H7 (cell line): ENCODE measurements at regions not wholly inside any gene's neighbourhood (a gene's known extent, or its start where the extent isn't known, plus 50 kb on each side); places are given as distances from the start of the nearest gene placed in this dataset.
"Not testable (repeated sequence)": the region's sequence is repeated elsewhere in the genome, so short reads cannot be mapped to it uniquely, and the experiment has no call there.

Experiments used
- DNase-seq: peaks from one replicate; pipeline ENCODE4 v3.0.0; 2012
- H3K27me3 ChIP-seq: 2 replicates; pipeline ENCODE4 v1.6.0; 2011; ENCODE audit warnings: mild to moderate bottlenecking, low read length; ENCODE audit not compliant: control insufficient read depth, insufficient read depth
- H3K36me3 ChIP-seq: replicated peaks from 2 replicates; pipeline ENCODE4 v1.5.1; 2011; ENCODE audit warnings: low read length; ENCODE audit not compliant: control insufficient read depth, insufficient read depth
- H3K4me3 ChIP-seq: 2 replicates; pipeline ENCODE4 v1.5.1; 2011; ENCODE audit warnings: low read depth, mild to moderate bottlenecking, control low read depth, low read length, moderate library complexity; ENCODE audit not compliant: insufficient read depth

DNA sequence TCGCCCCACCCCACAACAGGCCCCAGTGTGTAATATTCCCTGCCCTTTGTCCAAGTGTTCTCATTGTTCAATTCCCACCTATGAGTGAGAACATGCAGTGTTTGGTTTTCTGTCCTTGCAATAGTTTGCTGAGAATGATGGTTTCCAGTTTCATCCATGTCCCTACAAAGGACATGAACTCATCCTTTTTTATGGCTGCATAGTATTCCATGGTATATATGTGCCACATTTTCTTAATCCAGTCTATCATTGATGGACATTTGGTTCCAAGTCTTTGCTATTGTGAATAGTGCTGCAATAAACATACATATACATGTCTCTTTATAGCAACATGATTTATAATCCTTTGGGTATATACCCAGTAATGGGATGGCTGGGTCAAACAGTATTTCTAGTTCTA is 132.7 kb downstream of the SNX10 start:
- not testable (repeated sequence) for H3K36me3 ChIP-seq, H3K27me3 ChIP-seq, H3K4me3 ChIP-seq, DNase-seq

DNA sequence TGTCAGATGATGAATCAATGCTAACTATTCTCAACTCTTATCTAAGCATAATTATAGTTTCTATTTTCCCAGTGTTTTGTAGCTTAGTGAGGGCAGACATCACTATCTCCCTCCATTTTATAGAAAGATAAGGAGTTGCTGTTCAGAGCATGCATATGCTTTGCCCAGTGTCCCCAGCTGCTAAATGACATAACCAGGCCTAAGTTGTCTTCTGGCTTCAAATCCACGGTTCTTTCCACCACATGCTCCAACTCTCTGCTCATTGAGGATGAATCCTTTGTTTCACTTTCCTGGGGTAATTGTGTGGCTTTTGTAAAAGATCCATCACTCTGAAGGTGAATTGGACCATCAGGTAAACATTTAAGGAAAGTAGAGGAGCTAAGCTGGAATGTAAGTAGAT is 134.0 kb downstream of the SNX10 start:
- Histone ChIP-seq H3K4me3 (no peak overlapping the region), H3K36me3 (no peaks in the 10 kb centered on the region), H3K27me3 (no peaks in the 10 kb centered on the region)
- no peak for DNase-seq

DNA sequence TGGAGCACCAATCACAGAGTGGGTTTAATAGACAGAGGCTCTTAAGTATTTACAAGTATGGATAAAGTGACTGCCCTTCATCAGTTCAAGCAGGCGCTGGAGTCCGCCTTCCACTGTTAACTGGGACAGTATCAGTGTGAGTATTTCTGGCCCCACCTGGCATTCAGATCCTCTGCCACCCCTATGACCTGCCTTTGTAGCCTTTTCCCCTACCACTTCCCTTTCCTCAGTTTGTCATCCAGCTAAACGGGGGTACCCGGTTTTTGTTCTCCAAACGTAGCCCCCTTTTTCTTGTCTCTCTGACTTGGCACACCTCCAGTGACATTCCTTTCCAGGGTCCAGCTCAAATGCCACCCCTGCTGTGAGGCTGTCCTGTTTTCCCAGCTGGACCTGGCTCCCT is 134.4 kb downstream of the SNX10 start:
- Histone ChIP-seq H3K27me3 (no peaks in the 10 kb centered on the region), H3K36me3 (no peaks in the 10 kb centered on the region), H3K4me3 (no peak overlapping the region)
- DNase-seq = no peak

DNA sequence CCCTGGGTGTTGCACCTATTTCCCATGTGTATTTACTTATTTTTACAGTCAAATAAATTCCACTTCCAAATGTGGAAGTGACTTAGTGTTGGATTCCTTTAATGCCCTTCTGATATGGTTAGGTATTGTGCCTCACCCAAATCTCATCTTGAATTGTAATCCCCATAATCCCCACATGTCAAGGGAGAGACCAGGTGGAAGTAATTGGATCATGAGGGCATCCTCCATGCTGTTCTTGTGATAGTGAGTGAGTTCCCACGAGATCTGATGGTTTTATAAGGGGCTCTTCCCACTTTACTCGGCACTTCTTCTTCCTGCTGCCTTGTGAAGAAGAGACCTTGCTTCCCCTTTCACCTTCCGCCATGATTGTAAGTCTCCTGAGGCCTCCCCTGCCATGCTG is 136.9 kb downstream of the SNX10 start:
- DNase-seq = no peak
- H3K27me3 ChIP-seq = no peaks in the 10 kb centered on the region
- no peaks in the 10 kb centered on the region for H3K36me3 ChIP-seq
- no peak overlapping the region for H3K4me3 ChIP-seq

DNA sequence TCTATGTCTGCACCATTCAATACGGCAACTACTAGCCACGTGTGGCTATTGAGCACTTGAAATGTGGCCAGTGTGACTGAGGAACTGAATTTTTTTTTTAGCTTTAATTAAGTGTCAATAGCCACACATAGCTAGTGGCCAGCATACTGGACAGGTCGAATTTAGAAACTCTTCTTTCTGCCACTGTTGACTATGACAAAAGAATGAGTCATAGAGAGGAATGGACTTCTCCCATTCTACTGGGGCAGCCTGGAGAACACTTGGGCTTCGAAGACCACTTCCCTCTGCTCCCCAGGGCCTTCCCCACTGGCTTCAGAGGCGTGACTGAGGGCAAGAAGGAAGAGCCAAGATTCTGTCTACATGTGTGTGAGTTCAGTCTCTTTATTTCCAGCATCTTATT is 137.5 kb downstream of the SNX10 start:
- no peaks in the 10 kb centered on the region for H3K36me3 ChIP-seq
- no peaks in the 10 kb centered on the region for H3K27me3 ChIP-seq
- DNase-seq = no peak
- no peak overlapping the region for H3K4me3 ChIP-seq

DNA sequence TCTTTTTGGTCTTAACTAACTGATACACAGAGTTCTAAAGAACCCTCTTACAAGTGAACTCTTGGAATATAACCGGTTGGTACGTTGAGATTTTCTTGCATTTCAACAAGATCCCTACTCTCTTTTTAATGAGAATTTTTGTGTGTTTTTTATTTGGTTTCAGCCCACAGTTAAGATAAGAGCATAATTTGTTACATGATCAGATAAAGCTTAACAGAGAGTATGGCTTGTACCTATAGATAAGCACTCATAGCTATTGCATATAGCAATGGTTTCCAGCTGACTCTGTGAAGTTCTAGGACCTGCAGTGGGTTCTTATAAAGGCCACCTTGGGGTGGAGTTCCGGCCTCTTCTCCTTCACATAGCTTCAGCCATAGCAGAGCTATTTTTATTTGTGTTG is 143.3 kb downstream of the SNX10 start:
- Histone ChIP-seq H3K4me3 (no peak overlapping the region), H3K27me3 (no peaks in the 10 kb centered on the region), H3K36me3 (no peaks in the 10 kb centered on the region)
- DNase-seq = no peak

DNA sequence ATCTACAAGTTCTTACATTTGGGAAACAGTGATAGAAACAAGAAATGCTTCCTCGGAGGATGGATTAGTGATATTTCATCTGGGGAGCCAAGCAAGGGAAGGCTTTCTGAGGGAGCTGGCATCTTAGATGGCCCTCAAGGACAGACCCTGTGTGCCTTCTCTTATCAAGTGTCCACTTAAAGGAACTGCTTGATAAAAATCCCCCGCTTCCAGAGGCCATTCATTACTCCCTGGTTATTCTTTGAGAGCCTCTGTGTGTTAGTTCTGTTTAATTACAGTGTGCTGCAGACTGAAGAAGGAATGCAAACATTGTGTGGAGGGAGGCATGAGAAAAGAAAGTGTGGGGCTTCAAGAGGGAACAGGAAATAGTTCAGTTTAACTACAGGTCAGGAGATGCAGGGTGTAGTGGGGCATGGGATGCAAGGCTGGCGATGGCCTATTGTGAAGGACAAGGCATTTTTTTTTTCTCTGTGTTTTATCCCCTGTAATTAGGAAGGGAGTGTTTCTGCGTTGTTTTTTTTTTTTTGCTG is 145.4 kb downstream of the SNX10 start:
- Histone ChIP-seq H3K4me3 (no peak overlapping the region), H3K36me3 (no peaks in the 10 kb centered on the region), H3K27me3 (no peaks in the 10 kb centered on the region)
- DNase-seq = no peak

DNA sequence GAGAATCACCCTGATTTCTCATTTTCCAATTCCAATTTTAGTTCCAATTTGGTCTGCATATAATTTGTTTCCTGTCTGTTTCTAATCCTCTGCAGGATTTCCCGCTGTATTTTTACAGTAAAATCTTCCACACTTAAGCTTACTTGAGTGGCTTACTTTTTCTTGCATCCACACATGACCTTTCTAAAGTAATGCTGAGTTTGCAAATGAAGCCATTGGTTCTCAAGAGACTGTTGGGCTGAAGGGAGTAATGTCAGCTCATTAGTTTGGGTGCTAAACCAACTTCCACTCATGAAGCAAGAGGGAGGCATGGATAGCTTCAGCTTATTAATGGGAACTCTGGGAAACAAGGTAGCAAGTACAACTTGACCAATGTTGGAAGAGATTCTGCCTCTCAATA is 146.4 kb downstream of the SNX10 start:
- Histone ChIP-seq H3K4me3 (no peak overlapping the region), H3K36me3 (no peaks in the 10 kb centered on the region), H3K27me3 (no peaks in the 10 kb centered on the region)
- no peak for DNase-seq

DNA sequence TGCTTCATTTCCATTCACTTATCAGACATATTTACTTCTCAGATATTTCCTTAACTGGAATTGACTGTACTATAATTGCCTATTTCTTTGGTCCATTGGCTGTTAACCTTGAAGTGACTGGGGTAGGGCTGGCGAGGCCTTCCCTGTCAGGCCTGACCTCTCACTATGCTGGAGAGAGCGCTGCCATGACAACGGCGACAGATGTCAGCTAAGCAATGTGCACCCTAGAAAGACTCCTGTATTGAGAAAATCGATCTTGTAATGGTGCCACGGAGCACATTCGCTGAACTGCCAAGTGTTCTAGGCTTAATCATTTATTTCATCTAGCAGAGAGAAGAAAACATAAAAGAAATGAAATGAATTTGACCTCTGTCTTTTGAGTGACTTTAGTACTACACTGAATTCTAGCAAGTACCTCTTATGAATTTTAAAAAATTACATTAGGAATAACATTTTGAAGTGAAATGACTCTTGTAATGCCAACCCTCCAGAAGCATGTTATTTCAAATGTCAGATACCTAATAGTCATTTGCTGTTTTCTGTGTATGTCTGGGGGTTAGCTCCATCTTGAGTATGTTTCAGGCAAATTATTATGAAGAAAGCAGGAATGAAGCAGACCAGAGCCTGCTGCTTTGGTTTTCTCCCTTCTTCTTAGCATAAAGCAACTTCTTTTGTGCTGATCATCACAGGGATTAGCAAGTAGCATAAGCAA is 148.0 kb downstream of the SNX10 start:
- H3K27me3 ChIP-seq = no peaks in the 10 kb centered on the region
- no peaks in the 10 kb centered on the region for H3K36me3 ChIP-seq
- H3K4me3 ChIP-seq = no peak overlapping the region
- DNase-seq = no peak

DNA sequence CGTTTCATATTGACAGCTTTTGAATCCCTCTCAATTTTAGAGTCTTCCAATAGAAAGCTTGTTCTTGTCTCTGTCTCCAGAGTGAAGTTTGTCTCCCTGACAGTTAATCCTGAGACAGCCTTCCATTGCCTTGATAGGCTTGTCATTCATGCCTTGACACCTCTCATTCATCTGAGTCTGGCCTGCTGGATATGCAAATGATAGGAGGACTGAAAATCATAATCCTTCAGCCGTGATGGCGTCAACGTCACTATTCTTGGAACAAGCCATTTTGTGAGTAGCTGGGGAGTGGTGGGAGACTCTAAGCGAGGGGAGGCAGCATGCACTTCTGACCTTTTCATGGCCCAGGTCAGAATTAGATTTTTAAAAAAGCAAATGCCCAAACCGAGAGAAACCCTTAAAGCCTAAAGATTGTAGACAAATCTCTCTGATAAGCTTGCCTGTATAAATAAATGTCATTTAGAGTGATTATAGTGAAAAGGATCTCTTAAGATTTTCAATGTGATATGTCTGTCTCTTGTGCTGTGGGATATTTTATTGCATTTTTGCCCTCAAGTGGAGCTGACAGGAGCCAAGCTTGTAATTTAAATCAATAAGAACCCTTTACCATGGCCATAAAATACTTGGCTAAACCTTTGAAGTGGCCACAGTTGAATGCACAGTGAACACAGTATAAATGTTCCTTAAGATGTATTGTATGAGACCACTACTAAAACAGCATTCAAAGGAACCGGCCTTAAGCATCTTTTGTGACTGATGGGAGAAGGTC is 148.8 kb downstream of the SNX10 start:
- DNase-seq = no peak
- Histone ChIP-seq H3K4me3 (no peak overlapping the region), H3K36me3 (no peaks in the 10 kb centered on the region), H3K27me3 (no peaks in the 10 kb centered on the region)

DNA sequence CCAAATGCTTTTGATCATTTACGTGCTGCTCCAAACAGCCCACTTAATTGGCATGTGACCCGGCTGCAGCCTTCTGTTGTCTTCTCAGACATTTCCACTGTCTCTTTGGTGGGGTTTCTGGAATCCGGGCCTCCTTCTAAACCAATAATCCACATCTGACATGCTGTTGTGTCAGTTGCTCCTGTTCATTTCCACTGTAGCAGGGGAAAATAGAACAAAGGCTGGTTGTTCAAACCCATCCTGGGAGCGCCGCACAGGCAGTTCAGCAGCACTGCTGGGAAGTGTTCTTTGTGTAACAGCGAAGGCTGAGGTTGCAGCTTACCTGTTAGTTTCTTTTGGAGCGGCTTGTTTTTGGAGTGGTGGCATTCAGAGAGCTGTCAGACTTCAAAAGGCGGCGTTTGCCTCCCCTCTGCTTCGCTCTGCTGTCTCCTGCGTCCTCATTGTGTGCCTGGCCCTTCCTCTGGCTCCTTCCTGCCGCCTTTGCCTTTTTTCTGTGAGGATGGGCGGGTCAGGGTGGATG is 149.4 kb downstream of the SNX10 start:
- DNase-seq = no peak
- no peak overlapping the region for H3K4me3 ChIP-seq

DNA sequence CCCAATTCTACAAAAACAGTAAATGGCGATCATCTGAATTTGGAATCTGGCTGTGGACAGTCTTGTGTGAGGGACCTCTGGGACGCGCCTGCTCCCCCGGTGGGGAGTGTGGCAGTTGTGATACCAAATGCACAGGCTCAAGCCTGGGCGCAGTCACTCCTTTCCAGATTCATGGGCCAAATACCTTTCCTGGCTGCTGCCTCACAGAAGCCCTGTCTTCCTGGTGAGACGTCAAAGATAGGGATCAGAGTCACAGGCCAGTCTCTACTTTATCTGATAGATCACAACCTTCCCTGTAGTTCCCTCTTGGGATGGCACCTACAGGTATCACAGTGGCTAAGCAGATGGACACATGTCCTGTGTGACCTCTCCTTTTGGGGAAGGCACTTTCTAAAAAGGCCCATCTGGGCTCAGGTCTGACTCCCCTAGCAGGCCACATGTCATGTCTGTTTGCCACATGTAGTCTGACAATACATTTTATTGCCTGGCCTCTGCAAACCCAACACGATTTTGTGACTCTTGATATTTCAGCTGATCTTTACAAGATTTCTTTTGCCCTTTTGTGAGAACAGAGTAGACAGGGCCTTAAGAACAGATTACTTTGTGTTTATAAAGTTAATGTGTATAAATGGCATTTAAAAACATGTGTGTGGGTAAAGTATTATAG is 150.1 kb downstream of the SNX10 start:
- H3K27me3 ChIP-seq = no peaks in the 10 kb centered on the region
- no peak for DNase-seq
- H3K36me3 ChIP-seq = no peaks in the 10 kb centered on the region
- H3K4me3 ChIP-seq = no peak overlapping the region

More for the DNA sequence above, 149.4 kb downstream of the SNX10 start:
- no peaks in the 10 kb centered on the region for H3K36me3 ChIP-seq
- H3K27me3 ChIP-seq = no peaks in the 10 kb centered on the region

DNA sequence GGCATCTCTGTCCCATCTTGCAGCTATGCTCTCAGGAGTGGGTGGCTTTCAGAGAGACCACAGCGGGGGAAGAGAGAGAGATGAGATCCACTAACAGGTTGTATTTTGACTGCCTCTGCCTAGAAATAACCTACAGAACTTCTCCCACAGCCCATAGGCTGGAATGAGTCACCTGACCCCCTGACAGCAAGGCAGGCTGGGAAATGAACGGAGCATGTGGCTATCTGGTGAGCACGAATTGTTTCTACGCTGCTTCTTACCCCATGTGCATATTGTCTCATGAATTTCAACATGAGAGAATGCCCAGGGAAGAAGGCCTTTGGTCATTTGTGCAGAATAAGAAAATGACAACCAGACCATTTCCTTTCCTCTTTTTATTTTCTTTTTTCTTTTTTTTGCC is 151.3 kb downstream of the SNX10 start:
- Histone ChIP-seq H3K27me3 (no peaks in the 10 kb centered on the region), H3K36me3 (no peaks in the 10 kb centered on the region), H3K4me3 (no peak overlapping the region)
- no peak for DNase-seq

DNA sequence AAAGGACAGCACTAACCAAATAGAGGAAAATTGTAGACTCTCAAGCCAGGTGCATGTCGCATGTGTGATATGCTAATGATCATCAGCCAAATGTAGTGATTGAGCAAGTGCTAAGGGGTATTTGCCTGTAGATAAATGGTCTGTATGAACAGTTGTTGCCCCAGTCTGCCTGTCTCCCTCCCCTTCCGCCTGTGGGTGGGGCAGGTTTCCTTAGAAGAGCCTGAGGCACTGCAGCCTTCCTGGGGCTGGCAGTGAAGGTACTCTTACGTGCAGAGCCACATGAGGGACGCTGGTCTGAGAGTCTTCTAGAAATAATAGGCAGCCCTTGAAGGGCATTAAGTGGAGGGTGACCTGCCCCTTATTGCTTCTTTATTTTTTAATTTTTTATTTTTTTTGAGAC is 152.1 kb downstream of the SNX10 start:
- Histone ChIP-seq H3K36me3 (no peaks in the 10 kb centered on the region), H3K4me3 (no peak overlapping the region)
- no peak for DNase-seq

DNA sequence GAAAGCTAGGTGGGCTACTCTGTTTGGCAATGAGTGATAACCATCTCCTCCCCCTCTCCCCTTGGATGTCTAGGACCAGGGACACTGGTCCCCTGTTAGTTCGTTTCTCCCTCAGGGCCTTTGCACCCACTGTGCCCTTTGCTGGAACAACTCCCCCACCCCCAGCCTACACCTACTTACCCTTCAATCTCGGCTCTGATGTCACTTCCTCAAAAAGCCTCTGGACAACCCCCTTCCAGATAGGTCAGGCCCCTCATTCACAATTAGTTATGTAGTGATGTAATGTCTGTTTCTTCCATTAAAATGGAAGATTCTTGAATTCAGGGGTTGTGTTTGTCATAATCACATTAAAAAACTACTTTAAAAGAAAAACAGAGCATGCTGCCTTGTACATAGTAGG is 152.9 kb downstream of the SNX10 start:
- no peak overlapping the region for H3K4me3 ChIP-seq
- no peak for DNase-seq
- no peaks in the 10 kb centered on the region for H3K27me3 ChIP-seq
- H3K36me3 ChIP-seq = no peaks in the 10 kb centered on the region

More for the DNA sequence above, 152.1 kb downstream of the SNX10 start:
- H3K27me3 ChIP-seq = no peaks in the 10 kb centered on the region
